ENCODE measurements at regions not wholly inside any gene's neighbourhood (a gene's known extent, or its start where the extent isn't known, plus 50 kb on each side); places are given as distances from the start of the nearest gene placed in this dataset.
A peak's percentile ranks its signal among the peaks of the same experiment; 100 is the strongest.
"Not testable (repeated sequence)": the region's sequence is repeated elsewhere in the genome, so short reads cannot be mapped to it uniquely, and the experiment has no call there.

DNA sequence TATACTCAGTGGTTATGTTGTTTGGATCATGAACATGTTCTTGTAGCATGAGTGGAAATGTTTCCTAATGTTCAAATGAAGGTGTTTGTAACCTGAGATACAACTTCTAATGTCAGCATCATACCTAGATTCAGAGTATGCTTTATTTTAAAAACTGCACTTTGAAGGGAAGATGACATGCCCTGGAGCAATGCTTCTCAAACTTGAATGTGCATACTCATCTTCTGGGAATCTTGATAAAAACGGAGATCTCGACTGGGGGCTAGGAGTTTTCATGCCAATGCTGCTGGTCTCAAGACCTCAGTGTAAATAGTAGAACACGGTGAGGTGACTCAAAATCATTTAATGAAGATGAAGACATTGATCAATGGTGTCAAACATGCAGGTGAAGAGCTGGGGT lies 440.0 kb upstream of the NOX3 start:
- POLR2A ChIA-PET = no interaction called here

DNA sequence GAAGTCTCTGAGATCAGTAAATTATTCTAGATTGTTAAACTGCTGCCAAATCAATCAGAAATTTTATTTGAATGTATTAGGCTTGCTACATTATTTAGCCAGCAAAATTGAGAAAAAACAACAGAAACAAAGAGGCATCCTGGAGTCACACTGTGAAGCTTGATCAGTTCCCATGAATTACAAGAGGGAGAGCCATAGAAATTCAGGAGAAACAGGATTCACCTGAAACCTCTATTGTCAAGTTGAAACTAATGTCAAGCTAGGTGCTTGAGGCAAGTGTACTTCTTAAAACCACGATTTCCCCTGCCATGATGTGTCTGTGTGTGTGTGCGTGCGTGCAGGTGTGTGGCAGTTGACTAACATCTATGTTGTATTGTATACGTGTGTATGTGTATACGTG lies 439.1 kb upstream of the NOX3 start:
- H3K27me3 Mint-ChIP-seq = no peaks in the 10 kb centered on the region
- no peak for ATAC-seq (ENCODE audit: low read depth)
- H3K4me1 Mint-ChIP-seq = no peaks in the 10 kb centered on the region
- POLR2A ChIA-PET = no interaction called here
- no peak overlapping the region for H3K4me3 Mint-ChIP-seq
- no peaks in the 10 kb centered on the region for H3K9me3 Mint-ChIP-seq
- H3K27ac Mint-ChIP-seq = no peak overlapping the region
- no peak for DNase-seq
- no peaks in the 10 kb centered on the region for H3K36me3 Mint-ChIP-seq

More for the DNA sequence above, 440.0 kb upstream of the NOX3 start:
- Mint-ChIP-seq H3K36me3 (no peaks in the 10 kb centered on the region), H3K4me1 (no peaks in the 10 kb centered on the region), H3K27ac (no peak overlapping the region), H3K9me3 (no peaks in the 10 kb centered on the region), H3K4me3 (no peak overlapping the region), H3K27me3 (no peaks in the 10 kb centered on the region)
- DNase-seq (no peak), ATAC-seq (ENCODE audit: low read depth) (no peak)

DNA sequence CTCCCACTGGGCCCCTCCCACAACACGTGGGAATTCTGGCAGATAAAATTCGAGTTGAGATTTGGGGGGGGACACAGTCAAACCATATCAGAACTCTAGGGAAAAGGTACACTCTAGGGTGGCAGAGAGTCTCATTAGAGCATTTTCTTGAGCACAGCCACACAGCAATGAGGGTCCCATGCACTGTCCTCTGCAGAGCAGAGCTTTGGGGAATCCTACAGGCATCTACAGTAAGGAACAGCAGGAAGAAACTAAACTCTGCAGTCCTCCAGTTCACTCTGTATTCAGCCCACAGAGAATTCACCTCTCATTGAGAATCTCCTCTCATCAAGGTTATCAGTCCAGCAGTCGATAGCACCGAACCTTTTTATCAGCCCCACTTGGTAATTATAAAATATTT lies 438.6 kb upstream of the NOX3 start:
- Mint-ChIP-seq H3K9me3 (no peaks in the 10 kb centered on the region), H3K36me3 (no peaks in the 10 kb centered on the region), H3K27ac (no peak overlapping the region), H3K4me3 (no peak overlapping the region), H3K27me3 (no peaks in the 10 kb centered on the region), H3K4me1 (no peaks in the 10 kb centered on the region)
- DNase-seq = no peak
- ATAC-seq (ENCODE audit: low read depth) = no peak
- POLR2A ChIA-PET = no interaction called here

DNA sequence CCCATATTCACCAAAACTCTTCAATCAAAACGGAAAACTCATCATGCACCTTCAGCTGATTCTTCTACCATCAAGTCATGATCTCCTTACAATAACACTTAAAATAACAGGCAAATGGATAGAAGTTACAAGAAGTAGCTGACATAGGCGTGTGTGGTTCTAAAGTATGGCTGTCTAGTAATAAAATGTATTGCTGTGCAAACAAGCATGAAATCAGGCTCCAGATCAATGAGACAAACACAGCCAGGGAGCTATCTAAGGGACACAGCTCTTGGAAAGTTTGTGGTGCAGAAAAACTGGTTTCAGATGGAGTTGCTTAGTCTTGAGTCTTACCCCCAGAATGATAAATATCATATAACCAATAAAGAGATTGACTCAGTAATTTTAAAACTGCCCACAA lies 434.8 kb upstream of the NOX3 start:
- ATAC-seq (ENCODE audit: low read depth) = no peak
- no peak overlapping the region for H3K27ac Mint-ChIP-seq
- H3K36me3 Mint-ChIP-seq = no peaks in the 10 kb centered on the region

DNA sequence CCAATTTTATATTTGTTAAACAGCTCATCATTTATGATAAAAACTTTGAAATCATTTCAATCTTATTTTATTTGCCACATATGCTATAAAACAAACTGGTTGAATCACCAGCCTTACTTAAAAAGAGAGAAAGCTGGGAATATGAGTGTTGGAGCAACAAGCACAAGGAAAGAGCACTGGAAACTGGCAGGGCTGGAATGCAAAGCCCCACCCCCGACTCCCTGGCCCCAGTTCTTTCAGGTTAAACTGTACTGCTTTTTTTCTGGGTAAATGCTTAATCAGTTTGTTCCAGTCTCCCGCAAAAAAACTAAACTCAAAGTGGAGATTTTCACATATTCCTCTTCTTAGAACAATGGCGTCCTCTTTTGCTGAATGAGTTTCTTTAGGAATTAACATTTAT lies 433.8 kb upstream of the NOX3 start:
- Mint-ChIP-seq H3K27me3 (no peaks in the 10 kb centered on the region), H3K4me3 (no peak overlapping the region), H3K4me1 (peaks cover 3% of the 10 kb centered on the region), H3K9me3 (peaks cover 1% of the 10 kb centered on the region), H3K36me3 (no peaks in the 10 kb centered on the region), H3K27ac (no peak overlapping the region)
- DNase-seq (no peak), ATAC-seq (ENCODE audit: low read depth) (no peak)
- POLR2A ChIA-PET = no interaction called here

More for the DNA sequence above, 434.8 kb upstream of the NOX3 start:
- H3K4me1 Mint-ChIP-seq = no peaks in the 10 kb centered on the region
- DNase-seq = no peak
- H3K27me3 Mint-ChIP-seq = no peaks in the 10 kb centered on the region
- H3K9me3 Mint-ChIP-seq = no peaks in the 10 kb centered on the region
- POLR2A ChIA-PET = no interaction called here
- no peak overlapping the region for H3K4me3 Mint-ChIP-seq

DNA sequence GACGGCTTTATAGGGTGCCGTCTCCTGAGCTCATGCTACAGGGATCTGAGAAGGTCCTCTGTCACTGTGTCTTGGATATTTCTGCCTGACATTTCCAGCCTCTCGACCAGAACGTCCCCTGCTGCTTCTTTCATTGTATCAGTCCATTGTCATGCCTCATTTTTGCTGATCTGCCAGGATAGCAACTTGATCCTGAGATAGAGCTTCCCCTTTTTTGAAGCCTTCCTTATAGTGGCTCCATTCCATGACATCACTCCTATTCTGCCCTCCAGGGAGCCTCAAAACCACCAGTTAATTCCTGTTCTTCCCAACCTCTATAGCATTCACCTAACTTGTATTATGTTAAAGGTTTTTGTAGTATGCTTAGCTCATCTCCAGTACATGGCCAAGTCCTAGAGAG lies 431.8 kb upstream of the NOX3 start:
- no peak overlapping the region for H3K4me3 Mint-ChIP-seq
- no peak overlapping the region for H3K27ac Mint-ChIP-seq
- POLR2A ChIA-PET = no interaction called here
- no peaks in the 10 kb centered on the region for H3K27me3 Mint-ChIP-seq
- H3K9me3 Mint-ChIP-seq = peaks cover 1% of the 10 kb centered on the region
- no peaks in the 10 kb centered on the region for H3K36me3 Mint-ChIP-seq
- DNase-seq = no peak
- no peak for ATAC-seq (ENCODE audit: low read depth)
- H3K4me1 Mint-ChIP-seq = peaks cover 9% of the 10 kb centered on the region

DNA sequence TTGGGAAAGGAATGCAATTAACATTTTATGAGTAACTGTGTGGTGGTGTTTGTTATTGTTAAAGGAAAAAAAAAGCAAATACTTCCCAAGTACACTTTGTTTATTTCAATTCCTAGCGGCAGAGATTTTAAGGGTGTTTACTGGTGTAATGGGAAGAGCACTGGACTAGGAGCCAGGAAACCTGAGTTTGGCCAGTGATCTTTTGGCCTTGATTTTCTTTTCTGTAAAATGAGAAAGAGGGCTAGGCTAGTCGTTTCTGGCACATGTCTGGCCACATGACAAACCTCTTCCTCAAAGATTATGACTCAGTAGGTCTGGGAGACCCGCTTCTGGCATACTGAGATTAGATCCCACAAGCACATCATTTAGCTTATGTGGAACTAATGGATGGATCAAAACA lies 428.1 kb upstream of the NOX3 start:
- Mint-ChIP-seq H3K27me3 (no peaks in the 10 kb centered on the region), H3K36me3 (no peaks in the 10 kb centered on the region), H3K9me3 (peaks cover 3% of the 10 kb centered on the region), H3K4me3 (no peak overlapping the region), H3K4me1 (peaks cover 17% of the 10 kb centered on the region), H3K27ac (no peak overlapping the region)
- POLR2A ChIA-PET = no interaction called here
- ATAC-seq (ENCODE audit: low read depth) = no peak
- no peak for DNase-seq

DNA sequence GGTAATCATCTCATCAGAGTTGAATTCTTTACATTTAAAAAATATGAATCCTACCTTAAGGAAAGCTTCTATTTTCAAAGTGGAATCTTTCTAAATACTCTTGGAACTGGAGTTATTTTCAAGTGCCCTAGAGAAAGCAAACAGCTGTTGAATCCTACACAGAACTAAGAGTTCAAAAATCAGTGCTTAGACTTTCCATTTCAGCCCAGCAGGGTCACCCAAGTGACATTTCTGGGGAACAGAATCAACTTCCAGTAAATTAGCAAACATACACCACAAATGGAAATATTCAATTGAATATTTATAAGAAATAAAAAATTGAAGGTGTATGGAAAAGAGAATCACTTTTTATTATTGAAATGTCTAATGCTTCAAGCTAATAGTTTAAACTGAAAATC lies 427.7 kb upstream of the NOX3 start:
- POLR2A ChIA-PET = no interaction called here
- H3K9me3 Mint-ChIP-seq = peaks cover 3% of the 10 kb centered on the region
- no peak for ATAC-seq (ENCODE audit: low read depth)

DNA sequence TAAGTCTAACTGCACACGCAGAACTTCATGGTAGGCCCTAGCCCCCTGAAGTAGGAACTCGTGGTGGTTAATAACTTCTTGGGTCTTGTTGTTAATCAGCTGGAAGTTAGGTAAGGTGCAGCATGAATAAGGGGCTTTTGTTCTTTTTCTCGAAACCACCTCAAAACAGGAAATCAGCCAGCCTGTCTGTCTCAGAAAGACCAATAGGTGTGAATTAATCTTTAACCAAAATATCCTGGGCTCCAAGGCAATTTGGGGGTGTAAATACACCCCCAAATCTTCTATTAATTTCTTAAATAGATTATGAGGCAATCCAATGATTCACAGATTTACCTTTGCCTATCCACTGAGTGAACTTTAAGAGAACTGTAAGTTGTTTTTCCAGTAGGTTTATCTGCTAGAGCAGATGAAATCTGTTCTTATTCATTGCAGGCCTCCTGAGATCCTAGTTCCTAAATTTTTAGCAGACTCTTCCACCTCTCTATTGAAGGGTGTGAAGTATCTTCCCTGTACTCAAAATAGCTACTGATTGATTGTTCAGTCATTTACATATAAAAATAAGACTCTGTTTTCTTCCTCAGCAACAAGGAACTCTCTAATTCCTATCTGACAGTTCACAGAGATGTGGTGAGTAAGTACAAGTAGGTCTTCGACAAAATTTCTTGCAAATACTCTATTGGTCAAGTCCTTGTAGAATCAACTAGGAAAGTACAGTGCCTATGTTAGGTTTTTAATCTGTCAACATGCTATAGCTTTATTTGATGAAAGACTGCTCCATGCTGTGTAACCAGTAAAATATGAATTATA lies 427.1 kb upstream of the NOX3 start:
- H3K4me3 Mint-ChIP-seq = peak overlapping the region; percentile 12
- DNase-seq (no peak), ATAC-seq (ENCODE audit: low read depth) (no peak)
- H3K4me1 Mint-ChIP-seq = peaks cover 17% of the 10 kb centered on the region
- no peaks in the 10 kb centered on the region for H3K36me3 Mint-ChIP-seq
- H3K9me3 Mint-ChIP-seq = peaks cover 3% of the 10 kb centered on the region
- no peak overlapping the region for H3K27ac Mint-ChIP-seq
- POLR2A ChIA-PET = no interaction called here
- H3K27me3 Mint-ChIP-seq = no peaks in the 10 kb centered on the region

More for the DNA sequence above, 427.7 kb upstream of the NOX3 start:
- Mint-ChIP-seq H3K4me3 (no peak overlapping the region), H3K27ac (no peak overlapping the region), H3K27me3 (no peaks in the 10 kb centered on the region), H3K4me1 (peaks cover 17% of the 10 kb centered on the region), H3K36me3 (no peaks in the 10 kb centered on the region)
- DNase-seq = no peak

DNA sequence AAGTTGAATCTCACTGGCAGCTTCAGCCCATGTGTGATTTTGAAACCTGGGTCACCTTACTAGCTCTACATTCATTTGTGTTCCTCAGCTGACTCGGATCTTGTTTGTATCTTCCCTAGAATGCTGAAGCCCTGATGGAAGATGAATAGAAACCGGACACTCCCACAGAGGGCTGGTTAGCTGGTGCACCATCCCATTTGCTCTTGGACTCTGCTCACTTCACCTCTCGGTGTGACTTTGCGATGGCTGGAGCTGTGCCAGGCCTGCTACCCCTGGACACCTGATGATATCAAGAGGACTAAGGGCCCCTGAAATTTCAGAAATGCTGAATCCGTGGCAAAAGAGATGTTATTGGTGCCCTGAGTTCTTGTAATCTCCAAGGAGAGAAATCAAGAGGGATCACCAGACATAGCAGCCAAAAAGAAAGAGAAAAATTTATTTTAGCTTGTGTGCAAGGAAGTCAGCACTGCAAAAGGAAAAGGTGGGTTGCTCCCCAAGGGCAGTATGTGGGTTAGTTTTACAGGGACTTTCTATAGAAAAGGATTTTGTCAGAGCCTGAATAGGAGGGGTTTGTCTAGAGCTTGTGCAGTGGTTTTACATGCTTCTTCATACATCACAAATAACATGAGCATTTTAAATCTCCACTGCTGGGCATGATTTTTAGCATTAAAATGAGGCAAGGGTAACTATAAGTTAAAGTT lies 426.3 kb upstream of the NOX3 start:
- POLR2A ChIA-PET = no interaction called here
- DNase-seq (no peak), ATAC-seq (ENCODE audit: low read depth) (no peak)
- Mint-ChIP-seq H3K4me1 (peaks cover 17% of the 10 kb centered on the region), H3K36me3 (no peaks in the 10 kb centered on the region), H3K27me3 (no peaks in the 10 kb centered on the region), H3K9me3 (peaks cover 3% of the 10 kb centered on the region), H3K4me3 (no peak overlapping the region), H3K27ac (no peak overlapping the region)

DNA sequence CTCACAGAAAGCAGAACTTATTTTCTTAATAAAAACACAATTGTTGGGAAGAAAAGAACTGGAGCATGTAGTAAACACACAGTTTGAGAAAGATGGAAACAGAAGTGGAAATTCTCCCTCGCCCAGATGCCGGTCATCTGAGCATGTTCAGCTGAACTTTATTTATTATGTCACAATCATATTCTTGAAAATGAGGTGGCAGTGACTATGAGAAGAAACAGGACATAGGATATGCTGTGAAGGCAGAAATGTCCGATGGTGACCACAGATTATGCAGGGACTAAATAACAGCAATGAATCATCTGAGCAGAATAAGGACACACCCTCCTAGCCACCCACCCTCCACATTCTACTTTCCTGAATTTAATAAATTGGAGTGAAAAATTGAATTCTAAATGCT lies 425.3 kb upstream of the NOX3 start:
- Mint-ChIP-seq H3K36me3 (no peaks in the 10 kb centered on the region), H3K9me3 (peaks cover 3% of the 10 kb centered on the region), H3K4me3 (no peak overlapping the region), H3K4me1 (peaks cover 17% of the 10 kb centered on the region), H3K27ac (no peak overlapping the region), H3K27me3 (peaks cover 2% of the 10 kb centered on the region)
- POLR2A ChIA-PET = no interaction called here
- no peak for DNase-seq
- ATAC-seq (ENCODE audit: low read depth) = no peak

DNA sequence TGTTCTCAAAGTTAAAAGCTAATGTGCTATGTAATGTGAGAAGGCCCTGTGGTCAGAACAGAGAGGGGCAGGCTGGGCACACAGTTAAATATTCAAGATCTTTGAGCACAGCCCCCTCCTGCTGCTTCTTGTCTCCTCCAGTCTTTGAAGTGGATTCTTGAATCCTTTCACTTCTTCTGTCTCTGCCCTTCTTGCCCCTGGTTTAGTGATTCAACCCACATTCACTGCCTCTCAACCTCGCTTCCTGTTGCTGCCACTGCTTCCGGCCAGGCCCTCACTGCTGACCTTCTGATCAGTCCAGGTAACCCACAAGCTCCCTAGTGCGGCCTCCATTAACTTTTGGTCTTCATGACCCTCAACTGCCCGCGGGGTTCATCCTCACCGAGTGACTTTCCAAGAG lies 417.3 kb upstream of the NOX3 start:
- no peaks in the 10 kb centered on the region for H3K36me3 Mint-ChIP-seq
- H3K4me3 Mint-ChIP-seq = no peak overlapping the region
- H3K27me3 Mint-ChIP-seq = peaks cover 2% of the 10 kb centered on the region
- no peak for ATAC-seq (ENCODE audit: low read depth)
- POLR2A ChIA-PET = no interaction called here
- DNase-seq = no peak
- peaks cover 5% of the 10 kb centered on the region for H3K4me1 Mint-ChIP-seq
- H3K27ac Mint-ChIP-seq = no peak overlapping the region
- H3K9me3 Mint-ChIP-seq = peaks cover 1% of the 10 kb centered on the region

DNA sequence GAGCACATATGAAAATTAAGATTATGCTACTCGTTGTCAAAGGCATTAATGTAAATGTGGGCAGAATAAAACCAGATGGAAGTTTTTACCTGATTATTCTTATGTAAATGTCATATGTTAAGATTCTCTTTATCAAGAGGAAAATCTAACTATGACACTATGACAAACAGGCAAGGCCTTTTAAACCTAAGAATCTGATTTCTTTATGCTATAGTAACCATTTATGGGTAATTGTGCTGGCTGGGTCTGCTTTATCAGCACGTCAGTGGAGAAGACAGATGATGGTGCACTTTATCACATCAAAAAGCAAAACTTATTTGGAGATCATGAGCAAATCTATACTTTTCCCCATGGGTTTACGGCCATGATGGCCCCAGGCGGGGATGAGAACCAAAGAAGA lies 412.0 kb upstream of the NOX3 start:
- no peaks in the 10 kb centered on the region for H3K27me3 Mint-ChIP-seq
- DNase-seq (no peak), ATAC-seq (ENCODE audit: low read depth) (no peak)
- H3K4me1 Mint-ChIP-seq = no peaks in the 10 kb centered on the region
- no peak overlapping the region for H3K27ac Mint-ChIP-seq
- no peak overlapping the region for H3K4me3 Mint-ChIP-seq
- H3K9me3 Mint-ChIP-seq = peaks cover 6% of the 10 kb centered on the region
- POLR2A ChIA-PET = no interaction called here
- H3K36me3 Mint-ChIP-seq = no peaks in the 10 kb centered on the region

DNA sequence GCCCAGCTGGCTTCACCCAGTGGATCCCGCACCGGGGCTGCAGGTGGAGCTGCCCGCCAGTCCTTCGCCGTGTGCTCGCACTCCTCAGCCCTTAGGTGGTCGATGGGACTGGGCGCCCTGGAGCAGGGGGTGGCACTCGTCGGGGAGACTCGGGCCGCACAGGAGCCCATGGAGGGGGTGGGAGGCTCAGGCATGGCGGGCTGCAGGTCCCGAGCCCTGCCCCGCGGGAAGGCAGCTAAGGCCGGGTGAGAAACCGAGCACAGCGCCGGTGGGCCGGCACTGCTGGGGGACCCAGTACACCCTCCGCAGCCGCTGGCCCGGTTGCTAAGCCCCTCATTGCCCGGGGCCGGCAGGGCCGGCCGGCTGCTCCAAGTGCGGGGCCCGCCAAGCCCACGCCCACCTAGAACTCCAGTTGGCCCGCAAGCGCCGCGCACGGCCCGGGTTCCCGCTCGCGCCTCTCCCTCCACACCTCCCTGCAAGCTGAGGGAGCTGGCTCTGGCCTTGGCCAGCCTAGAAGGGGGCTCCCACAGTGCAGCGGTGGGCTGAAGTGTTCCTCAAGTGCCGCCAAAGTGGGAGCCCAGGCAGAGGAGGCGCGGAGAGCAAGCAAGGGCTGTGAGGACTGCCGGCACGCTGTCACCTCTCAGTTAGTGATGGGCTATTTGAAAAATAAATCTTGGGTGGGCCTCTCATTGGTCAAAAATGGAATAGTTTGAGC lies 411.2 kb upstream of the NOX3 start:
- H3K4me3 Mint-ChIP-seq; H3K36me3 Mint-ChIP-seq; POLR2A ChIA-PET; H3K27me3 Mint-ChIP-seq; H3K4me1 Mint-ChIP-seq; ATAC-seq (ENCODE audit: low read depth); H3K9me3 Mint-ChIP-seq; H3K27ac Mint-ChIP-seq; DNase-seq: not testable (repeated sequence)

Measured in activated naive CD8-positive, alpha-beta T cell treated with anti-CD3 and anti-CD28 coated beads, Interleukin-2, amount 10 ng/mL, durations not matched to agents 7 days and 5 days (primary cell).